Liver (tissue), 8 donors: ENCODE measurements at regions not wholly inside any gene's neighbourhood (a gene's known extent, or its start where the extent isn't known, plus 50 kb on each side); places are given as distances from the start of the nearest gene placed in this dataset.

ENCODE experiments used
- DNase-seq: peaks from one replicate; pipeline ENCODE4 v3.0.0-alpha.2; 2017; ENCODE audit warnings: low spot score
- H3K27ac ChIP-seq, 2 donors: one replicate each; pipeline ENCODE4 v1.7.0; 2013; ENCODE audit warnings: inconsistent platforms in 2 of 2, low read length in 2 of 2, control low read depth in 1 of 2, low read depth in 1 of 2, mild to moderate bottlenecking in 1 of 2
- H3K27me3 ChIP-seq, 4 donors: one replicate each; pipeline versions ENCODE4 v1.6.1 to v1.7.0; 2013; ENCODE audit warnings: low read length in 3 of 4, inconsistent platforms in 1 of 4, mild to moderate bottlenecking in 1 of 4, moderate library complexity in 1 of 4; ENCODE audit not compliant: control insufficient read depth in 4 of 4, insufficient read depth in 4 of 4
- H3K36me3 ChIP-seq, 4 donors: one replicate each; pipeline versions ENCODE4 v1.6.1 to v1.7.0; 2013; ENCODE audit warnings: low read length in 3 of 4, mild to moderate bottlenecking in 3 of 4, low read depth in 1 of 4, moderate library complexity in 1 of 4; ENCODE audit not compliant: control insufficient read depth in 4 of 4, insufficient read depth in 3 of 4
- H3K4me1 ChIP-seq, 4 donors: one replicate each; pipeline versions ENCODE4 v1.6.1 to v1.7.0; 2013; ENCODE audit warnings: low read length in 3 of 4, mild to moderate bottlenecking in 3 of 4, moderate library complexity in 1 of 4; ENCODE audit not compliant: control insufficient read depth in 4 of 4, insufficient read depth in 4 of 4
- H3K4me3 ChIP-seq, 3 donors: one replicate each; pipeline versions ENCODE4 v1.6.1 to v1.7.0; 2013; ENCODE audit warnings: low read length in 3 of 3, control low read depth in 1 of 3, low read depth in 1 of 3, mild to moderate bottlenecking in 1 of 3
- H3K9ac ChIP-seq, 2 donors: one replicate each; pipeline ENCODE4 v1.7.0; 2013; ENCODE audit warnings: low read length in 2 of 2, mild to moderate bottlenecking in 2 of 2, moderate library complexity in 2 of 2, control low read depth in 1 of 2, low read depth in 1 of 2
- H3K9me3 ChIP-seq, 4 donors: one replicate each; pipeline versions ENCODE4 v1.6.1 to v1.7.0; 2013; ENCODE audit warnings: low read length in 3 of 4; ENCODE audit not compliant: control insufficient read depth in 4 of 4
- EGR1 ChIP-seq, 2 donors: IDR thresholded peaks; 2 replicates each; pipeline ENCODE4 v1.6.1; 2016 to 2018; ENCODE audit warnings: antibody characterized with exemption in 2 of 2, low read depth in 2 of 2
- FOXA1 ChIP-seq: IDR thresholded peaks from 2 replicates; pipeline ENCODE4 v1.6.1; 2016; ENCODE audit warnings: antibody characterized with exemption
- FOXA2 ChIP-seq: IDR thresholded peaks from 2 replicates; pipeline ENCODE4 v1.6.1; 2016; ENCODE audit warnings: antibody characterized with exemption
- GABPA ChIP-seq, 2 donors: IDR thresholded peaks in 1 of 2; conservative IDR thresholded peaks in 1 of 2; 2 replicates each; pipeline ENCODE4 v1.6.1; 2016; ENCODE audit warnings: antibody characterized with exemption in 2 of 2, mild to moderate bottlenecking in 1 of 2, moderate library complexity in 1 of 2
- HNF4A ChIP-seq, 2 donors: conservative IDR thresholded peaks; 2 replicates each; pipeline ENCODE4 v1.6.1; 2016; ENCODE audit warnings: antibody characterized with exemption in 2 of 2, mild to moderate bottlenecking in 2 of 2
- HNF4G ChIP-seq: IDR thresholded peaks from 2 replicates; pipeline ENCODE4 v1.6.1; 2016; ENCODE audit warnings: antibody characterized with exemption
- JUND ChIP-seq, 2 donors: IDR thresholded peaks; 2 replicates each; pipeline ENCODE4 v1.6.1; 2016; ENCODE audit warnings: antibody characterized with exemption in 2 of 2
- NR2F2 ChIP-seq: IDR thresholded peaks from 2 replicates; pipeline ENCODE4 v1.6.1; 2016; ENCODE audit warnings: antibody characterized with exemption
- RAD21 ChIP-seq, 2 donors: IDR thresholded peaks; 2 replicates each; pipeline ENCODE4 v1.6.1; 2016; ENCODE audit warnings: antibody characterized with exemption in 2 of 2, mild to moderate bottlenecking in 2 of 2
- RXRA ChIP-seq, 2 donors: IDR thresholded peaks; 2 replicates each; pipeline ENCODE4 v1.6.1; 2017 to 2018; ENCODE audit warnings: antibody characterized with exemption in 2 of 2, mild to moderate bottlenecking in 1 of 2
- SP1 ChIP-seq: IDR thresholded peaks from 2 replicates; pipeline ENCODE4 v1.6.1; 2018; ENCODE audit warnings: antibody characterized with exemption, mild to moderate bottlenecking
- TAF1 ChIP-seq: conservative IDR thresholded peaks from 2 replicates; pipeline ENCODE4 v1.6.1; 2016; ENCODE audit warnings: antibody characterized with exemption, mild to moderate bottlenecking
- YY1 ChIP-seq: IDR thresholded peaks from 2 replicates; pipeline ENCODE4 v1.6.1; 2016; ENCODE audit warnings: antibody characterized with exemption, mild to moderate bottlenecking
- WGBS: extraction: QIAGEN DNeasy Blood & Tissue Kit; methylation state at CpG from one replicate; pipeline ENCODE4 v1.1.7; 2013; 5-methylcytosine and 5-hydroxymethylcytosine counted together
- TF ChIP-seq, protein P1 (sequence below): IDR thresholded peaks from 2 replicates; pipeline ENCODE4 v1.6.1; 2016; ENCODE audit warnings: antibody characterized with exemption
- TF ChIP-seq, protein P2 (sequence below): IDR thresholded peaks from 2 replicates; pipeline ENCODE4 v1.6.1; 2016; ENCODE audit warnings: antibody characterized with exemption
- TF ChIP-seq, protein P3 (sequence below): IDR thresholded peaks from 2 replicates; pipeline ENCODE4 v1.6.1; 2016; ENCODE audit warnings: antibody characterized with exemption
- TF ChIP-seq, protein P4 (sequence below): IDR thresholded peaks from 2 replicates; pipeline ENCODE4 v1.6.1; 2016; ENCODE audit warnings: antibody characterized with exemption, mild to moderate bottlenecking
- TF ChIP-seq, protein P5 (sequence below): fragments of 150-350 bp; IDR thresholded peaks from 2 replicates; pipeline ENCODE4 v1.5.1; 2017; ENCODE audit warnings: improper control_type of control experiment, low read depth, low read length; ENCODE audit not compliant: missing input control
- donor health status: healthy.
- donor health status: healthy.
- donor health status: healthy.
- donor health status: healthy.
- donor health status: healthy.

DNA sequence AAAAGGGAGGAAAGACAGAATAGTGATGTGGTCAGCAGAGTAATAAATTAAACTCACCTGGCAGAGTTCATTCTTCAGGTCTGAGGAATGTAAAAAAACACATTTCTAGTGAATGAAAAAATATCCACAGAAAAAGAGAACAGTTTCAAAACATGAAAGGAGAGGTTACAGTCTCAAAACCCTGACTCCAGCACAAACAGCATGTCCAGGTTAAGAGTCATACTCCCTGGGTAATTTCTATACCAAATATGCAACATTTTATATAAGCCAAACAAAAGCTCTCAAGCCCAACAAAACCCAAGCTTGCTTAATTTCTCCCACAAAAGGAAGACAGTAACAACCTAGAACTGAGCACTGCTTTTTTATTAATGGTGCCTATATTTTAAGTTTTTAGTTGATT lies 173.0 kb downstream of the NTMT2 start:
- no peak overlapping the region for H3K27ac ChIP-seq
- H3K9ac ChIP-seq: no peak overlapping the region
- DNase-seq: no peak
- H3K4me1 ChIP-seq: no peaks in the 10 kb centered on the region
- TF ChIP-seq EGR1 (IDR thresholded peaks at IDR 0.05; ENCODE audit: low read depth in 2 of 2) (no peak), HNF4G (no peak), NR2F2 (no peak), TAF1 (no peak)
- TF ChIP-seq, protein P1, sequence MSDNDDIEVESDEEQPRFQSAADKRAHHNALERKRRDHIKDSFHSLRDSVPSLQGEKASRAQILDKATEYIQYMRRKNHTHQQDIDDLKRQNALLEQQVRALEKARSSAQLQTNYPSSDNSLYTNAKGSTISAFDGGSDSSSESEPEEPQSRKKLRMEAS: no peak
- TF ChIP-seq, protein P2, sequence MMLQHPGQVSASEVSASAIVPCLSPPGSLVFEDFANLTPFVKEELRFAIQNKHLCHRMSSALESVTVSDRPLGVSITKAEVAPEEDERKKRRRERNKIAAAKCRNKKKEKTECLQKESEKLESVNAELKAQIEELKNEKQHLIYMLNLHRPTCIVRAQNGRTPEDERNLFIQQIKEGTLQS: no peak
- TF ChIP-seq, protein P3, sequence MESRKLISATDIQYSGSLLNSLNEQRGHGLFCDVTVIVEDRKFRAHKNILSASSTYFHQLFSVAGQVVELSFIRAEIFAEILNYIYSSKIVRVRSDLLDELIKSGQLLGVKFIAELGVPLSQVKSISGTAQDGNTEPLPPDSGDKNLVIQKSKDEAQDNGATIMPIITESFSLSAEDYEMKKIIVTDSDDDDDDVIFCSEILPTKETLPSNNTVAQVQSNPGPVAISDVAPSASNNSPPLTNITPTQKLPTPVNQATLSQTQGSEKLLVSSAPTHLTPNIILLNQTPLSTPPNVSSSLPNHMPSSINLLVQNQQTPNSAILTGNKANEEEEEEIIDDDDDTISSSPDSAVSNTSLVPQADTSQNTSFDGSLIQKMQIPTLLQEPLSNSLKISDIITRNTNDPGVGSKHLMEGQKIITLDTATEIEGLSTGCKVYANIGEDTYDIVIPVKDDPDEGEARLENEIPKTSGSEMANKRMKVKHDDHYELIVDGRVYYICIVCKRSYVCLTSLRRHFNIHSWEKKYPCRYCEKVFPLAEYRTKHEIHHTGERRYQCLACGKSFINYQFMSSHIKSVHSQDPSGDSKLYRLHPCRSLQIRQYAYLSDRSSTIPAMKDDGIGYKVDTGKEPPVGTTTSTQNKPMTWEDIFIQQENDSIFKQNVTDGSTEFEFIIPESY: no peak
- TF ChIP-seq, protein P4, sequence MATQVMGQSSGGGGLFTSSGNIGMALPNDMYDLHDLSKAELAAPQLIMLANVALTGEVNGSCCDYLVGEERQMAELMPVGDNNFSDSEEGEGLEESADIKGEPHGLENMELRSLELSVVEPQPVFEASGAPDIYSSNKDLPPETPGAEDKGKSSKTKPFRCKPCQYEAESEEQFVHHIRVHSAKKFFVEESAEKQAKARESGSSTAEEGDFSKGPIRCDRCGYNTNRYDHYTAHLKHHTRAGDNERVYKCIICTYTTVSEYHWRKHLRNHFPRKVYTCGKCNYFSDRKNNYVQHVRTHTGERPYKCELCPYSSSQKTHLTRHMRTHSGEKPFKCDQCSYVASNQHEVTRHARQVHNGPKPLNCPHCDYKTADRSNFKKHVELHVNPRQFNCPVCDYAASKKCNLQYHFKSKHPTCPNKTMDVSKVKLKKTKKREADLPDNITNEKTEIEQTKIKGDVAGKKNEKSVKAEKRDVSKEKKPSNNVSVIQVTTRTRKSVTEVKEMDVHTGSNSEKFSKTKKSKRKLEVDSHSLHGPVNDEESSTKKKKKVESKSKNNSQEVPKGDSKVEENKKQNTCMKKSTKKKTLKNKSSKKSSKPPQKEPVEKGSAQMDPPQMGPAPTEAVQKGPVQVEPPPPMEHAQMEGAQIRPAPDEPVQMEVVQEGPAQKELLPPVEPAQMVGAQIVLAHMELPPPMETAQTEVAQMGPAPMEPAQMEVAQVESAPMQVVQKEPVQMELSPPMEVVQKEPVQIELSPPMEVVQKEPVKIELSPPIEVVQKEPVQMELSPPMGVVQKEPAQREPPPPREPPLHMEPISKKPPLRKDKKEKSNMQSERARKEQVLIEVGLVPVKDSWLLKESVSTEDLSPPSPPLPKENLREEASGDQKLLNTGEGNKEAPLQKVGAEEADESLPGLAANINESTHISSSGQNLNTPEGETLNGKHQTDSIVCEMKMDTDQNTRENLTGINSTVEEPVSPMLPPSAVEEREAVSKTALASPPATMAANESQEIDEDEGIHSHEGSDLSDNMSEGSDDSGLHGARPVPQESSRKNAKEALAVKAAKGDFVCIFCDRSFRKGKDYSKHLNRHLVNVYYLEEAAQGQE: no peak
- no peaks in the 10 kb centered on the region for H3K36me3 ChIP-seq
- no peak overlapping the region for H3K4me3 ChIP-seq
- no peaks in the 10 kb centered on the region for H3K9me3 ChIP-seq
- H3K27me3 ChIP-seq: peaks cover 0 to 8% (median 1%) of the 10 kb centered on the region in 4 donors

DNA sequence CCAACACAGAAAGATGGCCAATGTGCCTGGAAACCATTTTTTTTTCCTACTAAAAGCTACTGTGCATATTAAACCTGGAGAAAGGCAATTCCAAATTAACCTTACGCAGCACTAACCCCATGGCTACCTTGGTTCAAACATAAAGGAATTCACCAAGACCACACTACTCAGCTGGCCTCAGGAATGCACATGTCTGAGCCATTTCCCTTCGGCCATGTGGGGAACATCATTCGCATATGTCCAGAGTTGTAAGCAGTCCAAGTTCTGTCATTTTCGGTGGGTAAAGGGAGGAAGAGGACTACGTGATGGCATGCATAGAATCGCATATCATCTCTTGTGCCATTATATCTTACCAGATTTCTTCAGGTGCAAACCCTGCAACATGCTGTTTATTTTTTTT lies 175.4 kb downstream of the NTMT2 start:
- H3K4me1 ChIP-seq: no peaks in the 10 kb centered on the region
- no peak overlapping the region for H3K27ac ChIP-seq
- WGBS: 77% methylated on average over 6 of the region's 6 CpGs
- TF ChIP-seq EGR1 (IDR thresholded peaks at IDR 0.05; ENCODE audit: low read depth in 2 of 2) (no peak), TAF1 (no peak), FOXA1 (no peak), NR2F2 (no peak), HNF4A (conservative IDR thresholded peaks at IDR 0.05) (no peak), YY1 (no peak), JUND (IDR thresholded peaks at IDR 0.05) (no peak), FOXA2 (no peak), SP1 (no peak), GABPA (IDR thresholded peaks at IDR 0.05 in 1 of 2, conservative IDR thresholded peaks at IDR 0.05 in 1 of 2) (no peak), RAD21 (IDR thresholded peaks at IDR 0.05) (no peak), HNF4G (no peak), RXRA (IDR thresholded peaks at IDR 0.05) (no peak)
- TF ChIP-seq, protein P2: no peak
- TF ChIP-seq, protein P5, sequence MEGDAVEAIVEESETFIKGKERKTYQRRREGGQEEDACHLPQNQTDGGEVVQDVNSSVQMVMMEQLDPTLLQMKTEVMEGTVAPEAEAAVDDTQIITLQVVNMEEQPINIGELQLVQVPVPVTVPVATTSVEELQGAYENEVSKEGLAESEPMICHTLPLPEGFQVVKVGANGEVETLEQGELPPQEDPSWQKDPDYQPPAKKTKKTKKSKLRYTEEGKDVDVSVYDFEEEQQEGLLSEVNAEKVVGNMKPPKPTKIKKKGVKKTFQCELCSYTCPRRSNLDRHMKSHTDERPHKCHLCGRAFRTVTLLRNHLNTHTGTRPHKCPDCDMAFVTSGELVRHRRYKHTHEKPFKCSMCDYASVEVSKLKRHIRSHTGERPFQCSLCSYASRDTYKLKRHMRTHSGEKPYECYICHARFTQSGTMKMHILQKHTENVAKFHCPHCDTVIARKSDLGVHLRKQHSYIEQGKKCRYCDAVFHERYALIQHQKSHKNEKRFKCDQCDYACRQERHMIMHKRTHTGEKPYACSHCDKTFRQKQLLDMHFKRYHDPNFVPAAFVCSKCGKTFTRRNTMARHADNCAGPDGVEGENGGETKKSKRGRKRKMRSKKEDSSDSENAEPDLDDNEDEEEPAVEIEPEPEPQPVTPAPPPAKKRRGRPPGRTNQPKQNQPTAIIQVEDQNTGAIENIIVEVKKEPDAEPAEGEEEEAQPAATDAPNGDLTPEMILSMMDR: no peak
- TF ChIP-seq, protein P1: no peak
- TF ChIP-seq, protein P3: no peak
- TF ChIP-seq, protein P4: no peak
- H3K9ac ChIP-seq: no peak overlapping the region
- H3K27me3 ChIP-seq: peaks cover 0 to 6% (median 0%) of the 10 kb centered on the region in 4 donors
- H3K4me3 ChIP-seq: no peak overlapping the region
- H3K9me3 ChIP-seq: no peaks in the 10 kb centered on the region
- H3K36me3 ChIP-seq: no peaks in the 10 kb centered on the region
- DNase-seq: no peak
